GM23338 (cell line): ENCODE measurements at regions not wholly inside any gene's neighbourhood (a gene's known extent, or its start where the extent isn't known, plus 50 kb on each side); places are given as distances from the start of the nearest gene placed in this dataset.

Experiments used
- ATAC-seq: fragments of 200-7000 bp; cut with Tn5 transposase; 3 replicates; pipeline ENCODE4 v1.9.1; 2020
- DNase-seq: peaks from one replicate; pipeline ENCODE4 v3.0.0-alpha.2; 2015; ENCODE audit warnings: low spot score
- H2AFZ ChIP-seq: fragments of 200-600 bp; sonication (generic); 2 replicates; pipeline ENCODE4 v1.8.0; 2016; ENCODE audit warnings: antibody characterized with exemption, mild to moderate bottlenecking, moderate library complexity
- H3F3A ChIP-seq: fragments of 200-600 bp; sonication (generic); replicated peaks from 2 replicates; pipeline ENCODE4 v1.8.0; 2017; ENCODE audit warnings: antibody characterized with exemption, mixed run types, low read depth
- H3K27ac ChIP-seq: fragments of 200-600 bp; sonication (generic); 2 replicates; pipeline ENCODE4 v1.6.1; 2016; ENCODE audit warnings: low read depth
- H3K27me3 ChIP-seq: fragments of 200-600 bp; sonication (generic); 2 replicates; pipeline ENCODE4 v1.8.0; 2016; ENCODE audit warnings: mild to moderate bottlenecking, mixed run types, moderate library complexity; ENCODE audit not compliant: insufficient read depth
- H3K36me3 ChIP-seq: fragments of 200-600 bp; sonication (generic); 2 replicates; pipeline ENCODE4 v1.8.0; 2016; ENCODE audit warnings: mild to moderate bottlenecking; ENCODE audit not compliant: insufficient read depth
- H3K4me1 ChIP-seq: fragments of 200-600 bp; sonication (generic); 2 replicates; pipeline ENCODE4 v1.8.0; 2016; ENCODE audit warnings: mild to moderate bottlenecking, moderate library complexity; ENCODE audit not compliant: insufficient read depth
- H3K4me2 ChIP-seq: fragments of 200-600 bp; sonication (generic); 2 replicates; pipeline ENCODE4 v1.7.1; 2017; ENCODE audit warnings: mixed run types
- H3K4me3 ChIP-seq: fragments of 200-600 bp; sonication (generic); 2 replicates; pipeline ENCODE4 v1.6.1; 2016; ENCODE audit warnings: mixed run types
- H3K79me2 ChIP-seq: fragments of 200-600 bp; sonication (generic); replicated peaks from 2 replicates; pipeline ENCODE4 v1.8.0; 2017; ENCODE audit warnings: mild to moderate bottlenecking; ENCODE audit not compliant: insufficient read depth
- H3K9me2 ChIP-seq: fragments of 200-600 bp; sonication (generic); 2 replicates; pipeline ENCODE4 v1.8.0; 2017; ENCODE audit not compliant: insufficient read depth
- H4K20me1 ChIP-seq: fragments of 200-600 bp; sonication (generic); replicated peaks from 2 replicates; pipeline ENCODE4 v1.8.0; 2017; ENCODE audit warnings: mild to moderate bottlenecking; ENCODE audit not compliant: insufficient read depth
- H3K27ac Mint-ChIP-seq: 2 replicates; pipeline ENCODE4 v1.8.0; 2020; ENCODE audit warnings: inconsistent platforms, mild to moderate bottlenecking, moderate library complexity, mixed read lengths
- H3K27me3 Mint-ChIP-seq: 3 replicates; pipeline ENCODE4 v1.8.0; 2022; ENCODE audit warnings: low read depth, mild to moderate bottlenecking, moderate library complexity, mixed read lengths, inconsistent platforms; ENCODE audit not compliant: insufficient read depth, poor library complexity
- H3K36me3 Mint-ChIP-seq: 3 replicates; pipeline ENCODE4 v1.8.0; 2021; ENCODE audit warnings: low read depth, mild to moderate bottlenecking, inconsistent platforms, moderate library complexity, mixed read lengths
- H3K4me1 Mint-ChIP-seq: 3 replicates; pipeline ENCODE4 v1.8.0; 2020; ENCODE audit warnings: mild to moderate bottlenecking, inconsistent platforms, mixed read lengths
- H3K4me3 Mint-ChIP-seq: 3 replicates; pipeline ENCODE4 v1.8.0; 2021; ENCODE audit warnings: moderate library complexity, mild to moderate bottlenecking, inconsistent platforms, mixed read lengths
- H3K9me3 Mint-ChIP-seq: 3 replicates; pipeline ENCODE4 v1.8.0; 2020; ENCODE audit warnings: moderate library complexity, mild to moderate bottlenecking, inconsistent platforms, mixed read lengths
- CREB1 ChIP-seq: fragments of 250-450 bp; sonication (Bioruptor Pico); IDR thresholded peaks from 2 replicates; pipeline ENCODE4 v1.5.0; 2020; ENCODE audit warnings: low read depth, mild to moderate bottlenecking, moderate library complexity
- ETS1 ChIP-seq: IDR thresholded peaks from 2 replicates; pipeline ENCODE4 v1.6.1; 2016; ENCODE audit warnings: antibody characterized with exemption
- EZH2phosphoT487 ChIP-seq: fragments of 200-600 bp; sonication (generic); IDR thresholded peaks from one replicate; pipeline ENCODE4 v1.8.1; 2018; ENCODE audit warnings: antibody characterized with exemption; ENCODE audit not compliant: unreplicated experiment
- JUNB ChIP-seq: IDR thresholded peaks from one replicate; pipeline ENCODE4 v1.6.1; 2016; ENCODE audit warnings: antibody characterized with exemption; ENCODE audit not compliant: unreplicated experiment
- NANOG ChIP-seq: IDR thresholded peaks from 2 replicates; pipeline ENCODE4 v1.6.1; 2016; ENCODE audit warnings: antibody characterized with exemption, borderline replicate concordance
- POLR2AphosphoS5 ChIP-seq: IDR thresholded peaks from 2 replicates; pipeline ENCODE4 v1.6.1; 2016; ENCODE audit warnings: antibody characterized with exemption, low read depth
- STAT1 ChIP-seq: IDR thresholded peaks from one replicate; pipeline ENCODE4 v1.6.1; 2016; ENCODE audit warnings: antibody characterized with exemption; ENCODE audit not compliant: unreplicated experiment
- ZNF114 ChIP-seq: fragments of 250-450 bp; sonication (Bioruptor Pico); IDR thresholded peaks from 2 replicates; pipeline ENCODE4 v1.5.0; 2020; ENCODE audit warnings: mild to moderate bottlenecking, moderate library complexity
- ZNF331 ChIP-seq: fragments of 250-450 bp; sonication (Bioruptor Pico); IDR thresholded peaks from 2 replicates; pipeline ENCODE4 v1.5.0; 2020; ENCODE audit warnings: low read depth, mild to moderate bottlenecking, moderate library complexity
- TF ChIP-seq, protein P1 (sequence below), 2 experiments: fragments of 200-600 bp in 1 of 2; sonication (generic) in 1 of 2; conservative IDR thresholded peaks; 2 replicates each; pipeline versions ENCODE4 v1.5.1 to v1.6.1; 2016 to 2017; ENCODE audit warnings: antibody characterized with exemption in 2 of 2, low read depth in 2 of 2, mild to moderate bottlenecking in 2 of 2, moderate library complexity in 1 of 2

DNA sequence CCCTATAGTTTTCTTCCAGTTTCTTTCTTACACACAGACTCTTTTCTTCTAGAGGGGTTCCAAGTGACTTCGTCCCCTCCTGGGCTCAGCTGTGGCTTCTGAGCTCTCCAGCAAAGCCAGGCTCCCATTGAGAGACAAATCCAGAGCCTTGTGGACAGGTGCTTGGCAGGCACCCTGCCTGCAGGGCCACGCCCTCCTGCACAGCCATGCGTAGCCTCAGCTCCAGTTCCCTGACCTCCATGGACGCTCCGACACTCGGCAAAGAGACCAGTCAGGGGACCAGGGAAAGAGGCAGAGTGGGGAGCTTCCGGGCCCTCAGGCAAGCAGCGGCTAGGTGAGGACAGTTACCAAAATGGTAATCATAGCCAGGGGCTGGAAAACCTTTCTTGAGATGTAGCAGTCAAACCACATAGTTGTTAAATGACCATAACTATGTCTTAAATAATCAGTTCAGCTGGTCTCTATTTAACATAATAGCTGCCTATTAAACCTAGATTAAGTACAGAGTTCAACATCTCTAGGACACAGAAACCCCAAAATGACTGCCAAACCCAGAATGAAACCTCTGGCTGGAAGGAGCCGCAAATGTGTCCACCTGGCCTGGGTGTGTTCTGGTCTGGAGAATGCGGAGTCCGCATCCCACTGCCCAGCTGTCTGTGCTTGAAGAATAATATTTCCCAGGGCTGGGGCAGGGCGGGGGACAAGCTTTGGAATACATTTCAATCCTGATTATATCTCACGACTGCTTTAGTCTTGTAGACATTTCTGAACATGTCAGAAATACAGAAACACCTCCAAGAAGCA is 69.3 kb upstream of the RGMA start:
- no peak overlapping the region for H3K27ac Mint-ChIP-seq

GRCh38 chr15:93154666-93155065 is 65.7 kb upstream of the RGMA start:
- H3K36me3 Mint-ChIP-seq = peaks cover 5% of the 10 kb centered on the region; the same call in 1 of the 3 replicates
- no peaks in the 10 kb centered on the region for H3K79me2 ChIP-seq
- H3F3A ChIP-seq = no peaks in the 10 kb centered on the region
- no peaks in the 10 kb centered on the region for H3K27me3 ChIP-seq
- H3K27me3 Mint-ChIP-seq = peaks cover 6% of the 10 kb centered on the region
- no peak overlapping the region for H3K27ac ChIP-seq
- H3K27ac Mint-ChIP-seq = no peak overlapping the region
- H3K4me1 ChIP-seq = peaks cover 10% of the 10 kb centered on the region
- H2AFZ ChIP-seq = no peak overlapping the region
- ATAC-seq = no peak
- peaks cover 16% of the 10 kb centered on the region for H3K9me3 Mint-ChIP-seq
- H3K4me1 Mint-ChIP-seq = peaks cover 27% of the 10 kb centered on the region
- no peaks in the 10 kb centered on the region for H3K36me3 ChIP-seq
- H3K4me3 Mint-ChIP-seq = no peak overlapping the region
- H3K4me3 ChIP-seq = no peak overlapping the region
- no peaks in the 10 kb centered on the region for H4K20me1 ChIP-seq
- no peak for DNase-seq
- no peaks in the 10 kb centered on the region for H3K9me2 ChIP-seq
- TF ChIP-seq NANOG (no peak), POLR2AphosphoS5 (no peak), JUNB (no peak), CREB1 (CRISPR knock-in tag) (no peak), ZNF331 (CRISPR knock-in tag) (no peak), STAT1 (no peak), EZH2phosphoT487 (no peak)
- H3K4me2 ChIP-seq = no peak overlapping the region

More for the DNA sequence above, 69.3 kb upstream of the RGMA start:
- TF ChIP-seq, protein P1, sequence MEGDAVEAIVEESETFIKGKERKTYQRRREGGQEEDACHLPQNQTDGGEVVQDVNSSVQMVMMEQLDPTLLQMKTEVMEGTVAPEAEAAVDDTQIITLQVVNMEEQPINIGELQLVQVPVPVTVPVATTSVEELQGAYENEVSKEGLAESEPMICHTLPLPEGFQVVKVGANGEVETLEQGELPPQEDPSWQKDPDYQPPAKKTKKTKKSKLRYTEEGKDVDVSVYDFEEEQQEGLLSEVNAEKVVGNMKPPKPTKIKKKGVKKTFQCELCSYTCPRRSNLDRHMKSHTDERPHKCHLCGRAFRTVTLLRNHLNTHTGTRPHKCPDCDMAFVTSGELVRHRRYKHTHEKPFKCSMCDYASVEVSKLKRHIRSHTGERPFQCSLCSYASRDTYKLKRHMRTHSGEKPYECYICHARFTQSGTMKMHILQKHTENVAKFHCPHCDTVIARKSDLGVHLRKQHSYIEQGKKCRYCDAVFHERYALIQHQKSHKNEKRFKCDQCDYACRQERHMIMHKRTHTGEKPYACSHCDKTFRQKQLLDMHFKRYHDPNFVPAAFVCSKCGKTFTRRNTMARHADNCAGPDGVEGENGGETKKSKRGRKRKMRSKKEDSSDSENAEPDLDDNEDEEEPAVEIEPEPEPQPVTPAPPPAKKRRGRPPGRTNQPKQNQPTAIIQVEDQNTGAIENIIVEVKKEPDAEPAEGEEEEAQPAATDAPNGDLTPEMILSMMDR (conservative IDR thresholded peaks at IDR 0.05; ENCODE audit: low read depth in 2 of 2) = no peak
- no peak for TF ChIP-seq EZH2phosphoT487
- no peak for TF ChIP-seq NANOG
- Mint-ChIP-seq H3K36me3 (peaks cover 5% of the 10 kb centered on the region; the same call in 1 of the 3 replicates), H3K27me3 (peaks cover 5% of the 10 kb centered on the region), H3K9me3 (peaks cover 16% of the 10 kb centered on the region), H3K4me1 (peaks cover 8% of the 10 kb centered on the region), H3K4me3 (no peak overlapping the region)
- no peak overlapping the region; the same call in 1 of the 2 replicates for H2AFZ ChIP-seq
- H3F3A ChIP-seq = no peaks in the 10 kb centered on the region
- H3K27me3 ChIP-seq = no peaks in the 10 kb centered on the region
- no peaks in the 10 kb centered on the region for H3K36me3 ChIP-seq
- no peak overlapping the region for H3K4me2 ChIP-seq
- H3K9me2 ChIP-seq = no peaks in the 10 kb centered on the region
- no peaks in the 10 kb centered on the region for H3K79me2 ChIP-seq
- H4K20me1 ChIP-seq = no peaks in the 10 kb centered on the region
- H3K27ac ChIP-seq = no peak overlapping the region
- peaks cover under 1% of the 10 kb centered on the region; the same call in 1 of the 2 replicates for H3K4me1 ChIP-seq
- ATAC-seq = no peak
- no peak for DNase-seq
- no peak overlapping the region for H3K4me3 ChIP-seq

- H3K4me1 Mint-ChIP-seq = peaks cover 27% of the 10 kb centered on the region
- no peak for TF ChIP-seq JUNB
- TF ChIP-seq POLR2AphosphoS5 = no peak
- no peak for TF ChIP-seq CREB1 (CRISPR knock-in tag)
- TF ChIP-seq STAT1 = no peak
- TF ChIP-seq ZNF114 = no peak
- TF ChIP-seq ETS1 = no peak
- no peak for TF ChIP-seq NANOG
These were observed 63.9 kb upstream of the RGMA start for GRCh38 chr15:93152951-93153350.

More at GRCh38 chr15:93152951-93153350, 63.9 kb upstream of the RGMA start:
- Histone ChIP-seq H3F3A (no peaks in the 10 kb centered on the region), H3K4me2 (peak overlapping the region; percentile 23; the same call in 1 of the 2 replicates), H3K27me3 (no peaks in the 10 kb centered on the region), H2AFZ (peak overlapping the region; percentile 12; the same call in 1 of the 2 replicates), H4K20me1 (no peaks in the 10 kb centered on the region), H3K4me1 (peaks cover 10% of the 10 kb centered on the region), H3K4me3 (no peak overlapping the region), H3K36me3 (no peaks in the 10 kb centered on the region), H3K27ac (no peak overlapping the region), H3K79me2 (no peaks in the 10 kb centered on the region), H3K9me2 (no peaks in the 10 kb centered on the region)
- DNase-seq (no peak), ATAC-seq (peak; percentile 37)
- Mint-ChIP-seq H3K9me3 (peaks cover 16% of the 10 kb centered on the region), H3K4me3 (no peak overlapping the region), H3K27me3 (peaks cover 2% of the 10 kb centered on the region), H3K36me3 (peaks cover 5% of the 10 kb centered on the region; the same call in 1 of the 3 replicates), H3K27ac (no peak overlapping the region)
